Nephron (organoid): ENCODE measurements at regions not wholly inside any gene's neighbourhood (a gene's known extent, or its start where the extent isn't known, plus 50 kb on each side); places are given as distances from the start of the nearest gene placed in this dataset.
A peak's percentile ranks its signal among the peaks of the same experiment; 100 is the strongest.

Experiments
- H3K27ac Mint-ChIP-seq, 3 experiments: 2 replicates each; pipeline ENCODE4 v1.8.0; 2020; ENCODE audit warnings: mixed read lengths in 3 of 3, mild to moderate bottlenecking in 2 of 3, moderate library complexity in 1 of 3
- H3K27me3 Mint-ChIP-seq: 2 replicates; pipeline ENCODE4 v1.8.0; 2021; ENCODE audit warnings: low read depth, mild to moderate bottlenecking, moderate library complexity, mixed read lengths
- H3K36me3 Mint-ChIP-seq: 2 replicates; pipeline ENCODE4 v1.8.0; 2020; ENCODE audit warnings: low read depth, mixed read lengths
- H3K4me1 Mint-ChIP-seq: 2 replicates; pipeline ENCODE4 v1.8.0; 2020; ENCODE audit warnings: mixed read lengths
- H3K4me3 Mint-ChIP-seq, 3 experiments: 2 replicates each; pipeline ENCODE4 v1.8.0; 2020; ENCODE audit warnings: mild to moderate bottlenecking in 3 of 3, mixed read lengths in 3 of 3, moderate library complexity in 2 of 3
- H3K9me3 Mint-ChIP-seq: 2 replicates; pipeline ENCODE4 v1.8.0; 2020; ENCODE audit warnings: mixed read lengths
- CTCF ChIP-seq, 3 experiments: fragments of 200-600 bp; sonication (generic); IDR thresholded peaks; one replicate each; pipeline ENCODE4 v1.5.0; 2021; ENCODE audit warnings: antibody characterized with exemption in 3 of 3; ENCODE audit not compliant: unreplicated experiment in 3 of 3

GRCh38 chr17:49914664-49915063 lies 54.3 kb upstream of the DLX4 start:
- Mint-ChIP-seq H3K9me3 (no peaks in the 10 kb centered on the region), H3K4me3 (no peak overlapping the region), H3K4me1 (peaks cover 10% of the 10 kb centered on the region), H3K27ac (no peak overlapping the region), H3K36me3 (no peaks in the 10 kb centered on the region), H3K27me3 (peaks cover 77% of the 10 kb centered on the region)
- TF ChIP-seq CTCF (IDR thresholded peaks at IDR 0.05; ENCODE audit: unreplicated experiment in 3 of 3), result no peak

- Mint-ChIP-seq H3K36me3 (no peaks in the 10 kb centered on the region), H3K4me3 (no peak overlapping the region), H3K27ac (peak overlapping the region in 1 of 3 experiments; percentile 19), H3K9me3 (no peaks in the 10 kb centered on the region), H3K27me3 (peaks cover 72% of the 10 kb centered on the region), H3K4me1 (peaks cover 10% of the 10 kb centered on the region)
- TF ChIP-seq CTCF (IDR thresholded peaks at IDR 0.05; ENCODE audit: unreplicated experiment in 3 of 3), result no peak
Observed at GRCh38 chr17:49915260-49915659, 53.7 kb upstream of the DLX4 start.

DNA sequence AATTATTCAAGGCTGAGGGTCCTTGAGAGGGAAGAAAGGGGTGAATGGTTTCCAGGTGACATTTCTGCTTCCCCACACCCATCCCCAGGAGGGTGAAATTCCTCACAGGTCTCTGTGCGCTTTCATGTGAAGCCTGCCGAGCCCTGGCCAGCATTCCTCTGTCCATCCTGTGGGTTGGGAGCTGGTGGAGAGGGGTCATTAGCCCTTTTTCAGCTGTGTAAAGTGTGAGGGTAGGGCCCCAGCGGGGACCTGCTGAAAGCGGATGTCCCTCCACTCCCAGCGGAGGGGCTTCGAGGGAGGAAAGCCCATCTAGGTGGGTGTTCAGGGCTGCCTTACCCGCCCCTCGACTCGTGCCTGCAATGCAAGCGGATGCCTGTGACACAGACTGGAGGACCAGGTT lies 53.3 kb upstream of the DLX4 start:
- Mint-ChIP-seq H3K27me3 (peaks cover 68% of the 10 kb centered on the region), H3K9me3 (no peaks in the 10 kb centered on the region), H3K36me3 (no peaks in the 10 kb centered on the region), H3K4me1 (peaks cover 10% of the 10 kb centered on the region), H3K27ac (peak overlapping the region in 1 of 3 experiments; percentile 19), H3K4me3 (no peak overlapping the region)
- TF ChIP-seq CTCF (IDR thresholded peaks at IDR 0.05; ENCODE audit: unreplicated experiment in 3 of 3), result no peak

DNA sequence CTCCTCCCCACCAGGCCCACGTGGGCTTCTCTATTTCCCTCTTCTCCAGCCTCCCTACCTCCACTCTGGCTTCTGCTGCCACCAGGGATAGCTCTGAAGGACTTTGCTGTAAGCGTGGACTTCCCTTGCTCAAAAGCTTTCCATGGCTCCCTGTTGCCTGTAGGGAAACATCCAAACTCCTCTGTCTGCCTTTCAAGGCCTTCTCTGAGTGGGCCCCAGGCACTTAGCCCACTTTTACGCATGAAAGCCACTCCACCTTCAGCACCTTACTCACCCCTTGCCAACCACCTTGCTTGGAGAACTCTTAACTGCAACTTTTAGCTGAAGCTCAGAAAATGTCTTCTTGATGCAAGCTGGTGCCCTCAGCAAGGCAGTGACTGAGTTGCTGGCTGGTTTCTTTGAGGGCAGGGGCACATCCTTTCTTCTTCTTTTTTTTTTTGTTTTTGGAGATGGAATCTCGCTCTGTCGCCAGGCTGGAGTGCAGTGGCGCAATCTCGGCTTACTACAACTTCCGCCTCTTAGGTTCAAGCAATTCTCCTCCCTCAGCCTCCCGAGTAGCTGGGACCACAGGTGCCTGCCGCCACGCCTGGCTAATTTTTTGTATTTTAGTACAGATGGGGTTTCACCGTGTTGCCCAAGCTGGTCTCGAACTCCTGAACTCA lies 52.0 kb upstream of the DLX4 start:
- Mint-ChIP-seq H3K27me3 (peaks cover 55% of the 10 kb centered on the region), H3K4me3 (no peak overlapping the region), H3K36me3 (no peaks in the 10 kb centered on the region), H3K4me1 (peaks cover 10% of the 10 kb centered on the region), H3K9me3 (no peaks in the 10 kb centered on the region), H3K27ac (no peak overlapping the region)
- no peak for TF ChIP-seq CTCF (IDR thresholded peaks at IDR 0.05; ENCODE audit: unreplicated experiment in 3 of 3)

DNA sequence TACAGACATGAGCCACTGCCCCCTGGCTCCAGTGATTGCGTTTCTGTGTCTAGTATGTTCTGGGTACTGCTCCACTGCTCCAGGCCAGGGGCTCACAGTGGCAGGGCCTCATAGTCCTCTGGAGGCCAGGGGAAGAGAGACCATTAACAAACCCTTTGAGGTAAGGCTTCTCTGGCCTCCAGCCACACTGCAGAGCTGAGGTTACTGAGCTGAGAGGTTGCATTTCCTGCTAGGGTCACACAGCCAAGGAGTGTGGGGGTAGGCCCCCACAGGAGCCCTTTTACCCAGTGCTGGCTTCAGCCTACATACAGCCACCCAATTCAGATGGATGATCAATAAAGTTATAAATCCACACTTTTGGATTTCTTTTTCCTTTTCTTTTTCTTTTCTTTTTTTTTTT lies 50.4 kb upstream of the DLX4 start:
- TF ChIP-seq CTCF (IDR thresholded peaks at IDR 0.05; ENCODE audit: unreplicated experiment in 3 of 3), result no peak
- peaks cover 49% of the 10 kb centered on the region for H3K27me3 Mint-ChIP-seq
- no peak overlapping the region for H3K27ac Mint-ChIP-seq
- H3K4me1 Mint-ChIP-seq, result peaks cover 10% of the 10 kb centered on the region
- no peaks in the 10 kb centered on the region for H3K9me3 Mint-ChIP-seq
- H3K36me3 Mint-ChIP-seq, result no peaks in the 10 kb centered on the region
- H3K4me3 Mint-ChIP-seq, result no peak overlapping the region
